ENCODE measurements at regions not wholly inside any gene's neighbourhood (a gene's known extent, or its start where the extent isn't known, plus 50 kb on each side); places are given as distances from the start of the nearest gene placed in this dataset.

DNA sequence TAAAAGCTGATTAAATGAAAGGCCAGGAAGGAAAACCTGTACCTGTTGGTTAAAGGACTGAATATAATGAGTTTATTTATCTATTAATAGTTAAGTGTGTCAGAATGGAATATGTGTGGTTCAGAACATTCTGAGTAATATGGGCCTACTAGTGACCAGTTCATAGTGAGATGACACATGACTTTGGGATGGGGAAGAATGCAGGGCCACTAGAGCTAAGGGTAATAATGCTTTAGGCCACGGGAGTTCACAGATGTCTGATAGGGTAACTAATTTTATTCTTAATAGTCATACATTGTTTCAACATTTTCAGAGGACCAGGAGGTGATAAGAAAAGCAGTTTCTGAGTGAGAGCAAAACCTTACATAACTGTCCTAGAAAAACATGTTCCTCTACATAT, 247.8 kb upstream of the OR4E1 start:
- intact Hi-C loops (cut with micrococcal nuclease; ENCODE audit: unreplicated experiment) (no loop called here), in situ Hi-C loops (cut with HindIII; ENCODE audit: low pct_unique_long_range_greater_than_20kb, low sequenced_read_pairs) (no loop called here)
- ATAC-seq (no peak), DNase-seq (ENCODE audit: low read depth, low spot score) (no peak)
- H3K4me1 ChIP-seq (ENCODE audit: control insufficient read depth, insufficient read depth, low read length) = no peaks in the 10 kb centered on the region
- H3K4me3 ChIP-seq (ENCODE audit: low read depth in 2 of 2, low read length in 2 of 2) = no peak overlapping the region
- POLR2A ChIA-PET = no interaction called here
- H3K27me3 ChIP-seq (ENCODE audit: control insufficient read depth, insufficient read depth, low read length) = no peaks in the 10 kb centered on the region
- BruUV-seq (replicated peaks) = no TSS peak
- H3K9me3 ChIP-seq (ENCODE audit: control insufficient read depth, insufficient read depth, low read depth, low read length) = no peaks in the 10 kb centered on the region
- TF ChIP-seq, protein P1, sequence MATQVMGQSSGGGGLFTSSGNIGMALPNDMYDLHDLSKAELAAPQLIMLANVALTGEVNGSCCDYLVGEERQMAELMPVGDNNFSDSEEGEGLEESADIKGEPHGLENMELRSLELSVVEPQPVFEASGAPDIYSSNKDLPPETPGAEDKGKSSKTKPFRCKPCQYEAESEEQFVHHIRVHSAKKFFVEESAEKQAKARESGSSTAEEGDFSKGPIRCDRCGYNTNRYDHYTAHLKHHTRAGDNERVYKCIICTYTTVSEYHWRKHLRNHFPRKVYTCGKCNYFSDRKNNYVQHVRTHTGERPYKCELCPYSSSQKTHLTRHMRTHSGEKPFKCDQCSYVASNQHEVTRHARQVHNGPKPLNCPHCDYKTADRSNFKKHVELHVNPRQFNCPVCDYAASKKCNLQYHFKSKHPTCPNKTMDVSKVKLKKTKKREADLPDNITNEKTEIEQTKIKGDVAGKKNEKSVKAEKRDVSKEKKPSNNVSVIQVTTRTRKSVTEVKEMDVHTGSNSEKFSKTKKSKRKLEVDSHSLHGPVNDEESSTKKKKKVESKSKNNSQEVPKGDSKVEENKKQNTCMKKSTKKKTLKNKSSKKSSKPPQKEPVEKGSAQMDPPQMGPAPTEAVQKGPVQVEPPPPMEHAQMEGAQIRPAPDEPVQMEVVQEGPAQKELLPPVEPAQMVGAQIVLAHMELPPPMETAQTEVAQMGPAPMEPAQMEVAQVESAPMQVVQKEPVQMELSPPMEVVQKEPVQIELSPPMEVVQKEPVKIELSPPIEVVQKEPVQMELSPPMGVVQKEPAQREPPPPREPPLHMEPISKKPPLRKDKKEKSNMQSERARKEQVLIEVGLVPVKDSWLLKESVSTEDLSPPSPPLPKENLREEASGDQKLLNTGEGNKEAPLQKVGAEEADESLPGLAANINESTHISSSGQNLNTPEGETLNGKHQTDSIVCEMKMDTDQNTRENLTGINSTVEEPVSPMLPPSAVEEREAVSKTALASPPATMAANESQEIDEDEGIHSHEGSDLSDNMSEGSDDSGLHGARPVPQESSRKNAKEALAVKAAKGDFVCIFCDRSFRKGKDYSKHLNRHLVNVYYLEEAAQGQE (IDR thresholded peaks at IDR 0.05; ENCODE audit: insufficient read depth in 1 of 2, low read depth in 2 of 2, low read length in 1 of 2) = no peak
- TF ChIP-seq, protein P2, sequence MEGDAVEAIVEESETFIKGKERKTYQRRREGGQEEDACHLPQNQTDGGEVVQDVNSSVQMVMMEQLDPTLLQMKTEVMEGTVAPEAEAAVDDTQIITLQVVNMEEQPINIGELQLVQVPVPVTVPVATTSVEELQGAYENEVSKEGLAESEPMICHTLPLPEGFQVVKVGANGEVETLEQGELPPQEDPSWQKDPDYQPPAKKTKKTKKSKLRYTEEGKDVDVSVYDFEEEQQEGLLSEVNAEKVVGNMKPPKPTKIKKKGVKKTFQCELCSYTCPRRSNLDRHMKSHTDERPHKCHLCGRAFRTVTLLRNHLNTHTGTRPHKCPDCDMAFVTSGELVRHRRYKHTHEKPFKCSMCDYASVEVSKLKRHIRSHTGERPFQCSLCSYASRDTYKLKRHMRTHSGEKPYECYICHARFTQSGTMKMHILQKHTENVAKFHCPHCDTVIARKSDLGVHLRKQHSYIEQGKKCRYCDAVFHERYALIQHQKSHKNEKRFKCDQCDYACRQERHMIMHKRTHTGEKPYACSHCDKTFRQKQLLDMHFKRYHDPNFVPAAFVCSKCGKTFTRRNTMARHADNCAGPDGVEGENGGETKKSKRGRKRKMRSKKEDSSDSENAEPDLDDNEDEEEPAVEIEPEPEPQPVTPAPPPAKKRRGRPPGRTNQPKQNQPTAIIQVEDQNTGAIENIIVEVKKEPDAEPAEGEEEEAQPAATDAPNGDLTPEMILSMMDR (IDR thresholded peaks at IDR 0.05) = no peak
- no peak for TF ChIP-seq SIN3A (IDR thresholded peaks at IDR 0.05; ENCODE audit: borderline replicate concordance, insufficient read depth, low read depth, low read length)
- no peak for TF ChIP-seq POLR2AphosphoS5 (IDR thresholded peaks at IDR 0.05; ENCODE audit: low read depth, low read length)
- no peak for TF ChIP-seq TCF7L2 (IDR thresholded peaks at IDR 0.05; ENCODE audit: low read depth, low read length)
- H3K36me3 ChIP-seq (ENCODE audit: control insufficient read depth, insufficient read depth, low read length) = no peaks in the 10 kb centered on the region
- no peak overlapping the region for H3K27ac ChIP-seq (ENCODE audit: low read length)
- CTCF ChIA-PET = no interaction called here

DNA sequence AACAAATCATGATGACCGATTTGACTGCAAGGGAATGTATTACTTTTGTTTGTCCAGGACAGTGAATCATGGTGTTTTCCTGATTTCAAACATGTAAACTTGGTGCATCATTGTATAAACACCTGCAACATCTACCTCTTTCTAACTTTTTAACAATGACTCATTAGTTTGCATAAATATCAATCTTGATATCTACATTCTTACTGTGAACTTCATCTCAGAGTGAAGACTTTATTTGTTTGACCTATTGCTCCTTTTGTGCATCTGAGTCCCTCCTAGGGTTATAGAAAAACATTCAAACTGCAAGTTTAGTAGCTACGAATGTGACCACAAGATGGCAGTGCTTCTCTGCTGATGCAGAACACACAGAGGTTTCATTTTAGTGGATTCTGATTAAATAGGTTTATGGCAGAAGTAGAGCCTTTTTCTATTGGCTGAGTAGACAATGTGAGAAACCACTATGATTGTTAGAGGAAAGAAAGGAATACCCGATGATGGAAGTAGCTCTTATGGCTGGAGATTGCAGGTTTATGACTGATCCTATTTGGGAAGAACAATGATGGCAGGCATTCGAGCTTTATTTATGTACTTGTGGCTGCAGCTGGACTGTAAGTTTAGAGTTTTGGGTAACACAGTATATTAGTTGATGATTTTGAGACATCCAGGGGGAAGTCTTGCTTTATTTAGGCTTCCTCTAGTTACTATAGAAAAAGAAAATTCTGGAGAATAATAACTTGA, 244.2 kb upstream of the OR4E1 start:
- H3K36me3 ChIP-seq (ENCODE audit: control insufficient read depth, insufficient read depth, low read length) = no peaks in the 10 kb centered on the region
- intact Hi-C loops (cut with micrococcal nuclease; ENCODE audit: unreplicated experiment) = loop anchor here (10.0 kb wide), 1 partner anchor 67 kb away; no protein-coding TSS in a partner anchor

More for the DNA sequence above, 244.2 kb upstream of the OR4E1 start:
- Histone ChIP-seq H3K4me1 (ENCODE audit: control insufficient read depth, insufficient read depth, low read length) (no peaks in the 10 kb centered on the region), H3K9me3 (ENCODE audit: control insufficient read depth, insufficient read depth, low read depth, low read length) (no peaks in the 10 kb centered on the region), H3K4me3 (ENCODE audit: low read depth in 2 of 2, low read length in 2 of 2) (peak overlapping the region in 1 of 2 experiments; percentile 19; a peak in 2 of 4 replicates), H3K27me3 (ENCODE audit: control insufficient read depth, insufficient read depth, low read length) (no peaks in the 10 kb centered on the region), H3K27ac (ENCODE audit: low read length) (no peak overlapping the region)
- BruUV-seq (replicated peaks) = no TSS peak
- ChIA-PET CTCF (interaction anchor here (0.6 to 2.2 kb wide), 3 partner anchors 16 to 60 kb away, joined by 3 to 5 read pairs (median 4); no protein-coding TSS in a partner anchor), POLR2A (no interaction called here)
- peak; percentile 79 for DNase-seq (ENCODE audit: low read depth, low spot score)
- in situ Hi-C loops (cut with HindIII; ENCODE audit: low pct_unique_long_range_greater_than_20kb, low sequenced_read_pairs) = no loop called here
- peak; percentile 89 for ATAC-seq
- TF ChIP-seq SIN3A (IDR thresholded peaks at IDR 0.05; ENCODE audit: borderline replicate concordance, insufficient read depth, low read depth, low read length) (no peak), TCF7L2 (IDR thresholded peaks at IDR 0.05; ENCODE audit: low read depth, low read length) (no peak), POLR2AphosphoS5 (IDR thresholded peaks at IDR 0.05; ENCODE audit: low read depth, low read length) (no peak)
- TF ChIP-seq, protein P2 (IDR thresholded peaks at IDR 0.05) = peak; percentile 75
- TF ChIP-seq, protein P1 (IDR thresholded peaks at IDR 0.05; ENCODE audit: insufficient read depth in 1 of 2, low read depth in 2 of 2, low read length in 1 of 2) = no peak
